ENCODE measurements at regions not wholly inside any gene's neighbourhood (a gene's known extent, or its start where the extent isn't known, plus 50 kb on each side); places are given as distances from the start of the nearest gene placed in this dataset.

- DNase-seq: no peak
- WGBS, 5 donors: 69 to 83% (median 78%) methylated on average over 3 of the region's 3 CpGs
- intact Hi-C loops (cut with DNase I; ENCODE audit: low total_unique reads): loop anchor here (10.0 kb wide), 2 partner anchors 435 to 1115 kb away; no protein-coding TSS in a partner anchor
Measured at GRCh38 chr12:92989715-92990484, 60.8 kb upstream of the EEA1 start.

GRCh38 chr12:92991134-92991533, 62.0 kb upstream of the EEA1 start:
- TF ChIP-seq CTCF (IDR thresholded peaks at IDR 0.05 in 8 of 11, conservative IDR thresholded peaks at IDR 0.05 in 3 of 11) (no peak), POLR2A (IDR thresholded peaks at IDR 0.05) (no peak), POLR2AphosphoS5 (IDR thresholded peaks at IDR 0.05) (no peak)
- intact Hi-C loops (cut with DNase I; ENCODE audit: low total_unique reads): loop anchor here (10.0 kb wide), 1 partner anchor 434 kb away; no protein-coding TSS in a partner anchor
- Histone ChIP-seq H3K4me1 (peaks cover 5 to 32% (median 20%) of the 10 kb centered on the region in 6 donors), H3K36me3 (no peaks in the 10 kb centered on the region), H3K27ac (no peak overlapping the region), H3K4me3 (no peak overlapping the region), H3K27me3 (replicated peaks in 1 of 7) (no peaks in the 10 kb centered on the region), H3K9me3 (peaks cover 0 to 6% (median 0%) of the 10 kb centered on the region in 8 donors)
- DNase-seq: no peak
- WGBS, 5 donors: 89 to 96% (median 93%) methylated on average over 3 of the region's 3 CpGs

More at GRCh38 chr12:92989715-92990484, 60.8 kb upstream of the EEA1 start:
- H3K4me3 ChIP-seq: no peak overlapping the region
- TF ChIP-seq POLR2A (IDR thresholded peaks at IDR 0.05) (no peak), CTCF (IDR thresholded peaks at IDR 0.05 in 8 of 11, conservative IDR thresholded peaks at IDR 0.05 in 3 of 11) (no peak), POLR2AphosphoS5 (IDR thresholded peaks at IDR 0.05) (no peak)
- no peaks in the 10 kb centered on the region for H3K36me3 ChIP-seq
- no peaks in the 10 kb centered on the region for H3K27me3 ChIP-seq (replicated peaks in 1 of 7)
- peaks cover 5 to 26% (median 18%) of the 10 kb centered on the region in 6 donors for H3K4me1 ChIP-seq
- no peak overlapping the region for H3K27ac ChIP-seq
- peaks cover 0 to 6% (median 0%) of the 10 kb centered on the region in 8 donors for H3K9me3 ChIP-seq

- intact Hi-C loops (cut with DNase I; ENCODE audit: low total_unique reads): loop anchor here (10.0 kb wide), 1 partner anchor 433 kb away; no protein-coding TSS in a partner anchor
- no peaks in the 10 kb centered on the region for H3K27me3 ChIP-seq (replicated peaks in 1 of 7)
- H3K27ac ChIP-seq: no peak overlapping the region
- no peak overlapping the region for H3K4me3 ChIP-seq
- no peak for TF ChIP-seq CTCF (IDR thresholded peaks at IDR 0.05 in 8 of 11, conservative IDR thresholded peaks at IDR 0.05 in 3 of 11)
- no peak for TF ChIP-seq POLR2A (IDR thresholded peaks at IDR 0.05)
- TF ChIP-seq POLR2AphosphoS5 (IDR thresholded peaks at IDR 0.05): no peak
- peaks cover 5 to 31% (median 19%) of the 10 kb centered on the region in 6 donors for H3K4me1 ChIP-seq
- DNase-seq: no peak
- peaks cover 0 to 6% (median 0%) of the 10 kb centered on the region in 8 donors for H3K9me3 ChIP-seq
- no peaks in the 10 kb centered on the region for H3K36me3 ChIP-seq
Measured at GRCh38 chr12:92992041-92992440, 62.9 kb upstream of the EEA1 start.

- Histone ChIP-seq H3K4me1 (peaks cover 0 to 19% (median 8%) of the 10 kb centered on the region in 6 donors), H3K4me3 (no peak overlapping the region), H3K9me3 (peaks cover 0 to 6% (median 0%) of the 10 kb centered on the region in 8 donors), H3K27me3 (replicated peaks in 1 of 7) (no peaks in the 10 kb centered on the region), H3K27ac (no peak overlapping the region), H3K36me3 (no peaks in the 10 kb centered on the region)
- 67 to 90% (median 80%) methylated on average over 1 of the region's 1 CpG for WGBS, 5 donors
- intact Hi-C loops (cut with DNase I; ENCODE audit: low total_unique reads): loop anchor here (10.0 kb wide), 1 partner anchor 432 kb away; no protein-coding TSS in a partner anchor
- TF ChIP-seq POLR2A (IDR thresholded peaks at IDR 0.05) (no peak), POLR2AphosphoS5 (IDR thresholded peaks at IDR 0.05) (no peak), CTCF (IDR thresholded peaks at IDR 0.05 in 8 of 11, conservative IDR thresholded peaks at IDR 0.05 in 3 of 11) (no peak)
- DNase-seq: no peak
Measured at GRCh38 chr12:92993259-92993658, 64.2 kb upstream of the EEA1 start.

All from spleen (tissue), 11 donors.